ENCODE measurements at regions not wholly inside any gene's neighbourhood (a gene's known extent, or its start where the extent isn't known, plus 50 kb on each side); places are given as distances from the start of the nearest gene placed in this dataset.

- no peak for TF ChIP-seq POLR2A (IDR thresholded peaks at IDR 0.05)
- no peak for TF ChIP-seq CTCF (IDR thresholded peaks at IDR 0.05)
- no peak for TF ChIP-seq POLR2AphosphoS5 (IDR thresholded peaks at IDR 0.05)
- TF ChIP-seq EP300 (IDR thresholded peaks at IDR 0.05): no peak
These were observed 505.8 kb downstream of the KCNJ2 start for GRCh38 chr17:70675070-70675590.
